MCF 10A (cell line): ENCODE measurements at regions not wholly inside any gene's neighbourhood (a gene's known extent, or its start where the extent isn't known, plus 50 kb on each side); places are given as distances from the start of the nearest gene placed in this dataset.

Source experiments
- BruUV-seq: library from RNA; stranded (reverse); fragments of 400-500 nt; replicated peaks from 2 replicates; lab custom pipeline; 2021; lab: Mats Ljungman, UMichigan
- CTCF ChIA-PET: fragments of 300-600 bp; sonication (Branson Sonifier 250); formaldehyde crosslinking; extraction: SDS; loops from one replicate; lab custom pipeline; 2021; ENCODE audit warnings: antibody characterized with exemption, inconsistent platforms; lab: Yijun Ruan, JAX
- POLR2A ChIA-PET: fragments of 300-600, 350-650 bp; sonication (Branson Sonifier 250); formaldehyde crosslinking; extraction: SDS; loops from one replicate; lab custom pipeline; 2020; ENCODE audit warnings: antibody characterized with exemption, inconsistent platforms; lab: Yijun Ruan, JAX
- DNase-seq: peaks from one replicate; pipeline ENCODE4 v3.0.0-alpha.2; 2018; ENCODE audit not compliant: unreplicated experiment
- H3K27ac Mint-ChIP-seq: one replicate; pipeline ENCODE4 v1.8.0; 2022; ENCODE audit warnings: mild to moderate bottlenecking, low read depth, mixed read lengths; ENCODE audit not compliant: unreplicated experiment
- H3K27me3 Mint-ChIP-seq: one replicate; pipeline ENCODE4 v1.8.0; 2022; ENCODE audit warnings: mixed read lengths; ENCODE audit not compliant: insufficient read depth, unreplicated experiment
- H3K36me3 Mint-ChIP-seq: one replicate; pipeline ENCODE4 v1.8.0; 2022; ENCODE audit warnings: mild to moderate bottlenecking, moderate library complexity, mixed read lengths; ENCODE audit not compliant: insufficient read depth, unreplicated experiment
- H3K4me1 Mint-ChIP-seq: one replicate; pipeline ENCODE4 v1.8.0; 2022; ENCODE audit warnings: mixed read lengths; ENCODE audit not compliant: insufficient read depth, unreplicated experiment
- H3K4me3 Mint-ChIP-seq: one replicate; pipeline ENCODE4 v1.8.0; 2022; ENCODE audit warnings: mild to moderate bottlenecking, moderate library complexity, mixed read lengths; ENCODE audit not compliant: unreplicated experiment
- H3K9me3 Mint-ChIP-seq: one replicate; pipeline ENCODE4 v1.8.0; 2022; ENCODE audit warnings: mixed read lengths; ENCODE audit not compliant: unreplicated experiment
- CTCF ChIP-seq: fragments of 200-600 bp; IDR thresholded peaks from one replicate; pipeline ENCODE4 v1.8.0; 2022; ENCODE audit warnings: antibody characterized with exemption, mild to moderate bottlenecking; ENCODE audit not compliant: unreplicated experiment
- intact Hi-C: fragments of 100-400 bp; cut with micrococcal nuclease; formaldehyde crosslinking; loops from 2 replicates; pipeline ENCODE4 v1.14.1; 2022

DNA sequence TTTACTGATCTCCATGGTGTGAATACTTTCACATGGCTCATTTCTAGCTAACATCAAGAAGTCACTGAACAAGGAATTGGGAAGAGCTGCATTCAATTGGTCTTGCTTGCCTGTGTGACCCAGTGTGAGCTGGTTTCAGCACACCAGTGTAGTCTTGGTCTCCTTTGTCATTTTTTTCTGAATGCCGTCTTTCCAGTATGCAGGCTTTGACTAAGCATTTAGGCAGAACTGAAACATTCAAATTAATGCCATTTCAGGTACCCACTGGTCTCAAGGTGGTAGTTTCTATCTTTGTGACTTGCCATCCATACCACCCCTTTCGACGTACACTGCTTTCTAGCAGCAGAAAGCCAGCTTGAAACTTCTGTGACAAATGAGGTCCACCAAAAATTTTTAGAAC, 550.5 kb upstream of the BOD1L1 start:
- no TSS peak for BruUV-seq

GRCh38 chr4:14178421-14178820, 550.9 kb upstream of the BOD1L1 start:
- Mint-ChIP-seq H3K27ac (no peak overlapping the region), H3K4me1 (no peaks in the 10 kb centered on the region), H3K36me3 (no peaks in the 10 kb centered on the region), H3K27me3 (no peaks in the 10 kb centered on the region), H3K4me3 (no peak overlapping the region), H3K9me3 (no peaks in the 10 kb centered on the region)
- ChIA-PET CTCF (interaction anchor here (0.7 kb wide), 1 partner anchor 524 kb away, joined by 3 read pairs; no protein-coding TSS in a partner anchor), POLR2A (interaction anchor here (1.4 kb wide), 1 partner anchor 10 kb away, joined by 6 read pairs; no protein-coding TSS in a partner anchor)
- intact Hi-C loops = no loop called here
- peak; percentile 65 for DNase-seq
- TF ChIP-seq CTCF = no peak
- BruUV-seq = no TSS peak

More for the DNA sequence above, 550.5 kb upstream of the BOD1L1 start:
- H3K27me3 Mint-ChIP-seq = no peaks in the 10 kb centered on the region
- CTCF ChIA-PET = interaction anchor here (0.7 kb wide), 1 partner anchor 524 kb away, joined by 3 read pairs; no protein-coding TSS in a partner anchor
- H3K9me3 Mint-ChIP-seq = no peaks in the 10 kb centered on the region
- H3K4me3 Mint-ChIP-seq = no peak overlapping the region
- no peak overlapping the region for H3K27ac Mint-ChIP-seq
- no peak for DNase-seq
- TF ChIP-seq CTCF = no peak
- intact Hi-C loops = no loop called here
- H3K4me1 Mint-ChIP-seq = peaks cover 1% of the 10 kb centered on the region
- no peaks in the 10 kb centered on the region for H3K36me3 Mint-ChIP-seq
- POLR2A ChIA-PET = interaction anchor here (1.4 kb wide), 1 partner anchor 10 kb away, joined by 6 read pairs; no protein-coding TSS in a partner anchor

DNA sequence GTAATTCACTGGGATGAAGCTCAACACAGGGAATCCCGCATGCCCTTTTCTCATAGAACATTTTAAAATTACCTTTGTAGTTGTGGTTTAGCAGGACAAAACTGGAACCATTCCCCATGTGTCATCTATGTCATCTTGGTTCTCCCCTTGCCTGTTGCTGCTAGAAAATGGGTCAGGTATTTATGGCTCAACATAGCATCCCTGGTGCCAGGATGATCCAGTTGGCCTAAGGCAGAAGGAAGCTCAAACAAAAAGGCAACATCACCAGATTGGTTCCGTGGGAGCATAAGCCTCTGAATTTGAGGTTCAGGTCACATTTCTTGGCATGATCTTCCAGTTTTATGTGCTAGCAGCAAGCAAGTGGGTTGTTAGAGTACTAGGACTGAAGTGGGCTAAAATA, 552.6 kb upstream of the BOD1L1 start:
- Mint-ChIP-seq H3K36me3 (no peaks in the 10 kb centered on the region), H3K9me3 (no peaks in the 10 kb centered on the region), H3K4me3 (no peak overlapping the region), H3K4me1 (no peaks in the 10 kb centered on the region), H3K27ac (no peak overlapping the region), H3K27me3 (no peaks in the 10 kb centered on the region)
- TF ChIP-seq CTCF = no peak
- intact Hi-C loops = no loop called here
- POLR2A ChIA-PET = interaction anchor here (3.0 kb wide), 1 partner anchor 11 kb away, joined by 13 read pairs; no protein-coding TSS in a partner anchor
- no peak for DNase-seq
- BruUV-seq = no TSS peak
- CTCF ChIA-PET = interaction anchor here (0.6 kb wide), 1 partner anchor 648 kb away, joined by 3 read pairs; no protein-coding TSS in a partner anchor

DNA sequence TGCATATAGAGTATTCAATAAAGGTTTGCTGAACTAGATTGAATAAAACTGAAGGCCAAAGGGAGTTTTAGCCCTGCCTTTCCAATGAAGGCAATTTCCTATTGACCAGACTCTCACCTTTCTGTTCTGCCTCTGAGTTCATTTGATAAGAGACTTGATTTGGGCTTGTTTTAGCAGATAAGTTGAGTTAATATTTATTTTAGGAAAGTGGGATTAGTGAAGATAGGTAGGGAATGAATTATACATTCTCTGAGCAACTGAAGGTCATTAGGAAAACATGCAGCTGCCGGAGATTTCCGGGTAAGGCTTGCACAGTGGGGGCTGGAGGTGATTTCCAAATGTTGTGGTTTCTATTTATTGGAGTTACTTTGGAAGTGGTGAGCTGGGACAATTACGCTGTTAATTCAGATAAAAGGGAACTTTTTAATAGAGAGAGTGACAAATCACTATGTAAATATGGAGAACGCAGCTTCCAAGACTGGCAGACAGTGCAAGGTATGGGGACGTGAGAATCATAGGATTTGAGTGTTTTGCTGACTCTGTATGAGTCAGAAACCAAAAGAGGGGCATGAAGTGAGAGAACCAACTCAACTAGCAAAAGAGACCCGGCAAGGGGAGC, 553.6 kb upstream of the BOD1L1 start:
- no peaks in the 10 kb centered on the region for H3K27me3 Mint-ChIP-seq
- ChIA-PET POLR2A (interaction anchor here (0.7 to 3.0 kb wide), 2 partner anchors 12 to 177 kb away, joined by 3 to 13 read pairs; no protein-coding TSS in a partner anchor), CTCF (no interaction called here)
- H3K36me3 Mint-ChIP-seq = no peaks in the 10 kb centered on the region
- H3K27ac Mint-ChIP-seq = no peak overlapping the region
- no peaks in the 10 kb centered on the region for H3K4me1 Mint-ChIP-seq
- no peak for TF ChIP-seq CTCF
- intact Hi-C loops = no loop called here
- DNase-seq = peak; percentile 18
- no TSS peak for BruUV-seq
- no peaks in the 10 kb centered on the region for H3K9me3 Mint-ChIP-seq
- no peak overlapping the region for H3K4me3 Mint-ChIP-seq
